HG03095 (cell line): ENCODE measurements at regions not wholly inside any gene's neighbourhood (a gene's known extent, or its start where the extent isn't known, plus 50 kb on each side); places are given as distances from the start of the nearest gene placed in this dataset.
"Not testable (repeated sequence)": the region's sequence is repeated elsewhere in the genome, so short reads cannot be mapped to it uniquely, and the experiment has no call there.

Experiments
- ATAC-seq: cut with Tn5 transposase; IDR thresholded peaks from one replicate; pipeline ENCODE4 v1.9.1; 2021; ENCODE audit warnings: moderate library complexity; ENCODE audit not compliant: unreplicated experiment

- no peak for ATAC-seq
Observed at GRCh38 chr3:112765531-112765930, 81.1 kb downstream of the CD200R1L start.

GRCh38 chr3:112763258-112763657, 83.4 kb downstream of the CD200R1L start:
- ATAC-seq = no peak

- no peak for ATAC-seq
Observed at GRCh38 chr3:112761062-112761638, 85.5 kb downstream of the CD200R1L start.

GRCh38 chr3:112759681-112760080, 87.0 kb downstream of the CD200R1L start:
- no peak for ATAC-seq

GRCh38 chr3:112759210-112759609, 87.5 kb downstream of the CD200R1L start:
- no peak for ATAC-seq

- no peak for ATAC-seq
Observed at GRCh38 chr3:112757197-112757596, 89.5 kb downstream of the CD200R1L start.

- ATAC-seq = no peak
Observed at GRCh38 chr3:112755845-112756613, 90.6 kb downstream of the CD200R1L start.

GRCh38 chr3:112755046-112755445, 91.6 kb downstream of the CD200R1L start:
- ATAC-seq = not testable (repeated sequence)

GRCh38 chr3:112751564-112752512, 94.8 kb downstream of the CD200R1L start:
- ATAC-seq = no peak

- ATAC-seq = no peak
Observed at GRCh38 chr3:112751061-112751460, 95.6 kb downstream of the CD200R1L start.

- no peak for ATAC-seq
Observed at GRCh38 chr3:112747624-112748023, 99.0 kb downstream of the CD200R1L start.

GRCh38 chr3:112746675-112747280, 99.9 kb downstream of the CD200R1L start:
- ATAC-seq = no peak

GRCh38 chr3:112745567-112746248, 101.0 kb downstream of the CD200R1L start:
- no peak for ATAC-seq

- no peak for ATAC-seq
Observed at GRCh38 chr3:112744825-112745566, 101.7 kb downstream of the CD200R1L start.

- no peak for ATAC-seq
Observed at GRCh38 chr3:112744106-112744505, 102.6 kb downstream of the CD200R1L start.

GRCh38 chr3:112742934-112743333, 102.0 kb upstream of the CCDC80 start:
- ATAC-seq = no peak

GRCh38 chr3:112741983-112742382, 101.0 kb upstream of the CCDC80 start:
- no peak for ATAC-seq

GRCh38 chr3:112740835-112741234, 99.9 kb upstream of the CCDC80 start:
- no peak for ATAC-seq

- no peak for ATAC-seq
Observed at GRCh38 chr3:112739252-112739965, 98.5 kb upstream of the CCDC80 start.
